ENCODE measurements at regions not wholly inside any gene's neighbourhood (a gene's known extent, or its start where the extent isn't known, plus 50 kb on each side); places are given as distances from the start of the nearest gene placed in this dataset.

DNA sequence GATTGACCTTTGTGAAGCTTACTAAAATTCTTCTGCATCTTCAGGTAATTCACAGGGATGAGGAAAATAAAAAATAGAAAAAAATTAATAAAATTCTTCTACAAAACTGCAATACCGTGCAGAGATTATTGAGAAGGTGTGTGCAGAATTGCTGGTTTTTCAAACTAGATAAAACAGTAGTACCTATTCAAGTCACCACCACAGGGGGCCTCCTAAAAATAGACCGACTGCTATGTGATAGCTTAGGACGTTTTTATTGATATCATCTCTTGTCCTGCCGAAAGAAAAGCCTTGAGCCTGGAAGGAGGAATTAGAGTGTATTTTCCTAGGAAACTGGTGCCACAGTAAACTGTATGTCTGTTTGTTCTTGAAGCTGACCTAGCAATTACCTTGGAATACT, 325.9 kb downstream of the ZFHX3 start:
- H3K4me3 ChIP-seq = no peak overlapping the region

GRCh38 chr16:72715267-72715666, 332.7 kb downstream of the ZFHX3 start:
- no peaks in the 10 kb centered on the region for H3K36me3 ChIP-seq
- no peak for TF ChIP-seq CTCF (IDR thresholded peaks at IDR 0.05)
- no peak for TF ChIP-seq POLR2A (IDR thresholded peaks at IDR 0.05)

More for the DNA sequence above, 325.9 kb downstream of the ZFHX3 start:
- Histone ChIP-seq H3K4me1 (no peaks in the 10 kb centered on the region), H3K36me3 (no peaks in the 10 kb centered on the region), H3K9me3 (no peaks in the 10 kb centered on the region), H3K27me3 (no peaks in the 10 kb centered on the region), H3K27ac (no peak overlapping the region)
- no peak for DNase-seq
- TF ChIP-seq CTCF (IDR thresholded peaks at IDR 0.05) (no peak), POLR2A (IDR thresholded peaks at IDR 0.05) (no peak)

DNA sequence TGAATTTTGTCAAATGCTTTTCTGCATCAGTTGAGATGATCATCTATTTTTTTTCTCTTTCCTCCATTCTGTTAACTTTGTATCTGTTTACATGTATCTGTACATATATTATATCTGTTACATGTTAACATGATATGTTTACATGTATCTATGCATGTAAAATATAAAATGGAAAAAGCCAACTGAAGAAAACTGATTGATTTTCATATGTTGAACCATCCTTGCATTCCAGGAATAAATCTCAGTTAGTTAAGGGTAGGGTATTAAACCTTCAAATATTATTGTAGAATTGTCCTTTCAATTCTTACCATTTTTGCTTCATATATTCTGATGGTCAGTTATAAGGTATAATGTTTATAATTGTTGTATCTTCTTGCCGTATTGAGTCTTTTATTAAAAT, 336.1 kb downstream of the ZFHX3 start:
- Histone ChIP-seq H3K4me3 (no peak overlapping the region), H3K9me3 (peaks cover 0 to 10% (median 0%) of the 10 kb centered on the region in 4 donors), H3K27me3 (no peaks in the 10 kb centered on the region), H3K36me3 (no peaks in the 10 kb centered on the region), H3K27ac (no peak overlapping the region), H3K4me1 (no peaks in the 10 kb centered on the region)
- DNase-seq = no peak
- TF ChIP-seq CTCF (IDR thresholded peaks at IDR 0.05) = no peak
- no peak for TF ChIP-seq POLR2A (IDR thresholded peaks at IDR 0.05)

More at GRCh38 chr16:72715267-72715666, 332.7 kb downstream of the ZFHX3 start:
- no peak for DNase-seq
- H3K4me3 ChIP-seq = no peak overlapping the region
- H3K9me3 ChIP-seq = peaks cover 0 to 10% (median 0%) of the 10 kb centered on the region in 4 donors
- H3K27ac ChIP-seq = no peak overlapping the region
- H3K4me1 ChIP-seq = no peaks in the 10 kb centered on the region
- no peaks in the 10 kb centered on the region for H3K27me3 ChIP-seq

- DNase-seq = no peak
- no peak overlapping the region for H3K4me3 ChIP-seq
Measured at GRCh38 chr16:72705801-72706200, 342.1 kb downstream of the ZFHX3 start.

GRCh38 chr16:72704746-72705372, 343.1 kb downstream of the ZFHX3 start:
- Histone ChIP-seq H3K4me1 (no peaks in the 10 kb centered on the region), H3K27ac (no peak overlapping the region), H3K27me3 (no peaks in the 10 kb centered on the region), H3K36me3 (no peaks in the 10 kb centered on the region), H3K4me3 (no peak overlapping the region), H3K9me3 (no peaks in the 10 kb centered on the region)
- no peak for TF ChIP-seq POLR2A (IDR thresholded peaks at IDR 0.05)
- no peak for TF ChIP-seq CTCF (IDR thresholded peaks at IDR 0.05)
- no peak for DNase-seq

More at GRCh38 chr16:72705801-72706200, 342.1 kb downstream of the ZFHX3 start:
- Histone ChIP-seq H3K36me3 (no peaks in the 10 kb centered on the region), H3K27ac (no peak overlapping the region), H3K27me3 (no peaks in the 10 kb centered on the region), H3K9me3 (no peaks in the 10 kb centered on the region), H3K4me1 (no peaks in the 10 kb centered on the region)
- TF ChIP-seq CTCF (IDR thresholded peaks at IDR 0.05) (no peak), POLR2A (IDR thresholded peaks at IDR 0.05) (no peak)
